Spleen (tissue), 7 donors: ENCODE measurements at regions not wholly inside any gene's neighbourhood (a gene's known extent, or its start where the extent isn't known, plus 50 kb on each side); places are given as distances from the start of the nearest gene placed in this dataset.

ENCODE experiments used
- POLR2A ChIP-seq, 3 donors: fragments of 450-650 bp; IDR thresholded peaks; one replicate each; pipeline ENCODE4 v1.5.1; 2017; ENCODE audit warnings: antibody characterized with exemption in 3 of 3, mild to moderate bottlenecking in 1 of 3
- TF ChIP-seq, protein P1 (sequence below), 11 experiments: fragments of 200-600 bp in 7 of 11; fragments of 450-650 bp in 4 of 11; sonication (generic) in 4 of 11; IDR thresholded peaks in 8 of 11; conservative IDR thresholded peaks in 3 of 11; 1 replicate in 7 of 11; 2 replicates in 4 of 11; pipeline versions ENCODE4 v1.4.0 to v1.8.0; 2016 to 2021; ENCODE audit warnings: antibody characterized with exemption in 11 of 11, inconsistent platforms in 4 of 11, mild to moderate bottlenecking in 1 of 11
- donor health status: DM: no; HTN: no; CAD: no; lungs with moderate emphysema.
- donor health status: DM: no; HTN: no; CAD: no.
- donor health status: DM: no; HTN: no; CAD: no.

DNA sequence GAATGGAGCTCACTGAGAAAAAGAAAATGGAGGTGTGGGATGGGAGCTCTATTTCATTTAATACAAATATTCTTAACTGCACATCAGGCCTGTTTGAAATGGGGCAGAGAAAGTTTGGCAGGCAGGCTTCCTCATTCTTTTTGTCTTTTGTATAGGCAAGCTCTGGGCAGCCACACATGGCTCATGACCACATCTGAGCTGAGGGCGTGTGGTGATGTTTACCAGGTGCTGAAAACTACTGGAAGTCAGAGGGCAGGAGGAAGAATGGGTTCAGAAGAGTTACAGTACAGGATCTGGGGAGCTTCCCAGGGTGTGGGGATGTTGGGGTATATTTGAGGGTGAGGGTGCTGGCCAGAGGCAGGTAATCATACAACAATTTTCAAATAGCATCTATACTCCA is 66.3 kb upstream of the NAV2 start:
- TF ChIP-seq, protein P1, sequence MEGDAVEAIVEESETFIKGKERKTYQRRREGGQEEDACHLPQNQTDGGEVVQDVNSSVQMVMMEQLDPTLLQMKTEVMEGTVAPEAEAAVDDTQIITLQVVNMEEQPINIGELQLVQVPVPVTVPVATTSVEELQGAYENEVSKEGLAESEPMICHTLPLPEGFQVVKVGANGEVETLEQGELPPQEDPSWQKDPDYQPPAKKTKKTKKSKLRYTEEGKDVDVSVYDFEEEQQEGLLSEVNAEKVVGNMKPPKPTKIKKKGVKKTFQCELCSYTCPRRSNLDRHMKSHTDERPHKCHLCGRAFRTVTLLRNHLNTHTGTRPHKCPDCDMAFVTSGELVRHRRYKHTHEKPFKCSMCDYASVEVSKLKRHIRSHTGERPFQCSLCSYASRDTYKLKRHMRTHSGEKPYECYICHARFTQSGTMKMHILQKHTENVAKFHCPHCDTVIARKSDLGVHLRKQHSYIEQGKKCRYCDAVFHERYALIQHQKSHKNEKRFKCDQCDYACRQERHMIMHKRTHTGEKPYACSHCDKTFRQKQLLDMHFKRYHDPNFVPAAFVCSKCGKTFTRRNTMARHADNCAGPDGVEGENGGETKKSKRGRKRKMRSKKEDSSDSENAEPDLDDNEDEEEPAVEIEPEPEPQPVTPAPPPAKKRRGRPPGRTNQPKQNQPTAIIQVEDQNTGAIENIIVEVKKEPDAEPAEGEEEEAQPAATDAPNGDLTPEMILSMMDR (IDR thresholded peaks at IDR 0.05 in 8 of 11, conservative IDR thresholded peaks at IDR 0.05 in 3 of 11), result no peak
- no peak for TF ChIP-seq POLR2A (IDR thresholded peaks at IDR 0.05)
